ENCODE measurements at regions not wholly inside any gene's neighbourhood (a gene's known extent, or its start where the extent isn't known, plus 50 kb on each side); places are given as distances from the start of the nearest gene placed in this dataset.

DNA sequence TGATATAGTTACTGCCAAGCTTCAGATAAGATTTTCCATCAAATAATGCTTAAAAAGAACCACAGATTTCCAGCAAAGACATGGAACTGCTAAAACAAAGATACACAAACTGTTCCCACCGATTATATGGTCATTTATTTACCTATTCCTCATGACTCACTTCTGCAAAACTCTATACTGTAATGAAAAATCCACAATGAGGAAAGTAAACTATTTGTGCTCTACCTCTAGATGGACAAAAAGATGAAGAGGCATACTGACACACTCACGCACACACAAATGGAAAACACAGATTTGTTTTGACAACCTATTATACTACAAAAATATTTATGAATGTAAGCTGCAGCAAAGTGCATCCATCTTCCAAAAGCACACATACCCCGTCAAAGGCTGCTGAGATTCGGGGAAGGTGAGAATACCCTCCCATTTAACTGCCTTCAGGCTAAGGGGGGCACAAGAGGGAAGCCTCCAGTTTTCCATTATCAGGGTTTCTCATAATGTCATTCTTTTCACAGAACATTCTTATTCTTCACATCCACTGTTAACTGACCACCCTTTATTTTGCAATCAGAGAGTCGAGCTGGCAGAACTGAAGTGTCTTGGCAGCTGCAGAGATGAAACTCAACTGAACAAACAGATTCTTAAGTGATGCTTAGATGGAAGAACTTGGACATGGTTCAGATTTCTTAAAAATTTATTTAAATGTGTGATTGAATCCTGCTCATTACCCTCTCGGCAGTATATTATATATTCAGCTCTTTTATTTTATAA, 115.9 kb upstream of the TANK start:
- no peak overlapping the region for H3K4me3 ChIP-seq (ENCODE audit: low read length in 2 of 2)
- intact Hi-C loops (cut with micrococcal nuclease), result no loop called here
- H3K4me1 Mint-ChIP-seq, result no peaks in the 10 kb centered on the region

DNA sequence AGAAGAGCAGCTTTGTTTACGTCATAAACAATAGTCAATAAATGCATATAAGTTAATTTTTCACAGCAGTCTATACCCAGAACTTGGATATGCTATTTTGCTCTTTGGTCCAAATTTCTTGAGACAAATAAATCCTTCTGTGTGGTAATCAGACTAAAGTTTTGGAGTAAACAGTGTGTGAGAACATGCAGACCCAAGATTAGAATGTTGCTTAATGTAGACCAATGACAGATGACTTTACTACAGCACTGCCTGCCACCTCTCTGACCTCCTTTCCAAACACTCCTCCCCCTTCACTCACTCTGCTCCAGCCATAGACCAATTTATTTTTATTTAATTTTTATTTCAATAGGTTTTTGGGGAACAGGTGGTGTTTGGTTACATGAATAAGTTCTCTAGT, 115.3 kb upstream of the TANK start:
- intact Hi-C loops (cut with micrococcal nuclease), result no loop called here
- no peak overlapping the region for H3K27ac Mint-ChIP-seq
- H3K4me1 Mint-ChIP-seq, result no peaks in the 10 kb centered on the region
- no peak overlapping the region for H3K4me3 Mint-ChIP-seq
- H3K36me3 Mint-ChIP-seq, result peaks cover 0 to 4% of the 10 kb centered on the region in 2 donors
- no peaks in the 10 kb centered on the region for H3K36me3 ChIP-seq (ENCODE audit: insufficient read depth, low read length)
- no peak overlapping the region for H3K4me3 ChIP-seq (ENCODE audit: low read length in 2 of 2)
- ChIA-PET CTCF (ENCODE audit: partially characterized antibody) (no interaction called here), POLR2A (ENCODE audit: partially characterized antibody) (no interaction called here)
- peaks cover 17 to 22% of the 10 kb centered on the region in 2 donors for H3K27me3 Mint-ChIP-seq
- no peak overlapping the region for H3K27ac ChIP-seq (ENCODE audit: low read depth, low read length)
- no peaks in the 10 kb centered on the region for H3K9me3 ChIP-seq (ENCODE audit: control insufficient read depth in 1 of 2, low read length in 2 of 2)
- peaks cover 3% of the 10 kb centered on the region for H3K27me3 ChIP-seq (ENCODE audit: insufficient read depth, low read length)
- H3K4me1 ChIP-seq (ENCODE audit: insufficient read depth, low read length), result no peaks in the 10 kb centered on the region
- H3K9me3 Mint-ChIP-seq, result no peaks in the 10 kb centered on the region
- DNase-seq, result no peak

More for the DNA sequence above, 115.9 kb upstream of the TANK start:
- POLR2A ChIA-PET (ENCODE audit: partially characterized antibody), result no interaction called here
- no peaks in the 10 kb centered on the region for H3K36me3 ChIP-seq (ENCODE audit: insufficient read depth, low read length)
- no peak overlapping the region for H3K4me3 Mint-ChIP-seq
- no peaks in the 10 kb centered on the region for H3K4me1 ChIP-seq (ENCODE audit: insufficient read depth, low read length)
- H3K9me3 ChIP-seq (ENCODE audit: control insufficient read depth in 1 of 2, low read length in 2 of 2), result no peaks in the 10 kb centered on the region
- peaks cover 16 to 20% of the 10 kb centered on the region in 2 donors for H3K27me3 Mint-ChIP-seq
- CTCF ChIA-PET (ENCODE audit: partially characterized antibody), result no interaction called here
- peaks cover 3% of the 10 kb centered on the region for H3K27me3 ChIP-seq (ENCODE audit: insufficient read depth, low read length)
- no peak for DNase-seq
- H3K27ac Mint-ChIP-seq, result no peak overlapping the region
- H3K9me3 Mint-ChIP-seq, result no peaks in the 10 kb centered on the region
- peaks cover 0 to 4% of the 10 kb centered on the region in 2 donors for H3K36me3 Mint-ChIP-seq
- H3K27ac ChIP-seq (ENCODE audit: low read depth, low read length), result no peak overlapping the region

DNA sequence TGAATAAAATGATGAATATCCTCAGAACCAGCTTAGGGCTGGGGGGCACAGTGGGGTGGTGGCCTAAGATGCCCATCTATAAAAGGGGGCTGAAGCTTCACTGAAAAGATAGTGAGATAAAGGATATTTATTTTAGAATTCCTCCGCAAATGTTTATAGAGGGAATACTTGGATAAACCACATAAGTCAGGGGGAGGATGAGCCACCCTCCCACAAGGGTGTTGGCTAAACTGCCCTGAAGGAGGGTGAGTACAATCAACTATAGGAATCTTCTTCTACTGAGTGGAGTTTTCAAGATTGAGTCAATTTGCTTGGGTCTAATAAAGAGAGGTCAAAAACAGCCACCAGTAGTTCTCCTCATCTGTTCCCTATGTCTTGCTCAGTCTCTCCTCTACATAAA, 114.5 kb upstream of the TANK start:
- H3K36me3 ChIP-seq (ENCODE audit: insufficient read depth, low read length), result no peaks in the 10 kb centered on the region
- no peak overlapping the region for H3K4me3 Mint-ChIP-seq

DNA sequence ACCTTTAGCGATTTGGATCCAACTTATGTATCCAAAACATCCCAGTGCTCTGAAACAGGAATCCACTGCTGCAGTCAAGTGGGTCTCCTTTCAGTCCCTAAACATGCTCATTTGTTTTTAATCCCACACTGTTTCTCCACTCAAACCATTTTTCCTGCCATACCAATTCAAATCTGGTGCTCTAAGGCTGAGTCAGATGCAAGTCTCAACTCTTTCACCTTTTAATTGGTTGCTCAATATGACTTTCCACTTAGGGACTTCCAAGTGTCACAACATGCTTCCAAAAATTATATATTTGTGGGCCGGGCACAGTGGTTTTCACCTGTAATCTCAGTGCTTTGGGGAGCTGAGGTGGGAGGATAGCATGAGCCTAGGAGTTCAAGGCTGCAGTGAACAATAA, 113.4 kb upstream of the TANK start:
- CTCF ChIA-PET (ENCODE audit: partially characterized antibody), result no interaction called here
- peaks cover 24 to 30% of the 10 kb centered on the region in 2 donors for H3K27me3 Mint-ChIP-seq
- no peaks in the 10 kb centered on the region for H3K9me3 ChIP-seq (ENCODE audit: control insufficient read depth in 1 of 2, low read length in 2 of 2)
- POLR2A ChIA-PET (ENCODE audit: partially characterized antibody), result no interaction called here
- no peak for DNase-seq
- no peak overlapping the region for H3K4me3 Mint-ChIP-seq
- H3K36me3 ChIP-seq (ENCODE audit: insufficient read depth, low read length), result no peaks in the 10 kb centered on the region
- no peak overlapping the region for H3K27ac ChIP-seq (ENCODE audit: low read depth, low read length)
- intact Hi-C loops (cut with micrococcal nuclease), result no loop called here
- H3K27ac Mint-ChIP-seq, result peak overlapping the region in 1 of 7 donors; percentile 48
- peaks cover 0 to 3% (median 0%) of the 10 kb centered on the region in 8 donors for H3K9me3 Mint-ChIP-seq
- H3K27me3 ChIP-seq (ENCODE audit: insufficient read depth, low read length), result peaks cover 3% of the 10 kb centered on the region
- no peaks in the 10 kb centered on the region for H3K4me1 ChIP-seq (ENCODE audit: insufficient read depth, low read length)
- no peak overlapping the region for H3K4me3 ChIP-seq (ENCODE audit: low read length in 2 of 2)
- no peaks in the 10 kb centered on the region for H3K4me1 Mint-ChIP-seq
- peaks cover 0 to 4% of the 10 kb centered on the region in 2 donors for H3K36me3 Mint-ChIP-seq

More for the DNA sequence above, 114.5 kb upstream of the TANK start:
- Mint-ChIP-seq H3K27me3 (peaks cover 23 to 28% of the 10 kb centered on the region in 2 donors), H3K4me1 (no peaks in the 10 kb centered on the region), H3K36me3 (peaks cover 0 to 4% of the 10 kb centered on the region in 2 donors), H3K27ac (no peak overlapping the region), H3K9me3 (no peaks in the 10 kb centered on the region)
- Histone ChIP-seq H3K4me1 (ENCODE audit: insufficient read depth, low read length) (no peaks in the 10 kb centered on the region), H3K27me3 (ENCODE audit: insufficient read depth, low read length) (peaks cover 3% of the 10 kb centered on the region), H3K27ac (ENCODE audit: low read depth, low read length) (no peak overlapping the region), H3K9me3 (ENCODE audit: control insufficient read depth in 1 of 2, low read length in 2 of 2) (no peaks in the 10 kb centered on the region), H3K4me3 (ENCODE audit: low read length in 2 of 2) (no peak overlapping the region)
- ChIA-PET CTCF (ENCODE audit: partially characterized antibody) (no interaction called here), POLR2A (ENCODE audit: partially characterized antibody) (no interaction called here)
- intact Hi-C loops (cut with micrococcal nuclease), result no loop called here
- no peak for DNase-seq

DNA sequence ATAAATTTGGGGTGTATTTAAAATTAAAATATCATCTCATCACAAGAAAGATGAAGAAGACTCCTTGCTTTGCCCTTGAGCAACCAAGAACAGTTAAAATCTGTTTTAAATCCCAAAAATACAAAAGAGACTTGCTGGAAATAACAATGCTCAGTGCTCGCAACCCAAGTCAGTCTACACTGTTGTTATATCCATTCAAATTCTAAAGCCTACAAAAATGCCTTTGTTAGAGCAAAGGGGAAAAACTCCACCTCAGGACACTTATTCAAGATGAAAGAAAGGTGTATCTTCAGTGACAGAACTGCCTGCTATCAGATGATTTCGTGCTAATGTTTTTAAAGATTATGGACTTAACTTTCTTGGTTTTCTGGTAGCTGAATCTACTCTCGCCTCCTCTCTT, 111.9 kb upstream of the TANK start:
- intact Hi-C loops (cut with micrococcal nuclease), result no loop called here
- no peak for DNase-seq
- Histone ChIP-seq H3K36me3 (ENCODE audit: insufficient read depth, low read length) (no peaks in the 10 kb centered on the region), H3K9me3 (ENCODE audit: control insufficient read depth in 1 of 2, low read length in 2 of 2) (no peaks in the 10 kb centered on the region), H3K27ac (ENCODE audit: low read depth, low read length) (no peak overlapping the region), H3K4me1 (ENCODE audit: insufficient read depth, low read length) (no peaks in the 10 kb centered on the region), H3K27me3 (ENCODE audit: insufficient read depth, low read length) (peaks cover 3% of the 10 kb centered on the region), H3K4me3 (ENCODE audit: low read length in 2 of 2) (no peak overlapping the region)
- ChIA-PET POLR2A (ENCODE audit: partially characterized antibody) (no interaction called here), CTCF (ENCODE audit: partially characterized antibody) (interaction anchor here (2.4 kb wide), 1 partner anchor 15 kb away, joined by 11 read pairs; no protein-coding TSS in a partner anchor)
- Mint-ChIP-seq H3K27ac (no peak overlapping the region), H3K36me3 (peaks cover 0 to 4% of the 10 kb centered on the region in 2 donors), H3K27me3 (peaks cover 32 to 36% of the 10 kb centered on the region in 2 donors), H3K9me3 (peaks cover 0 to 6% (median 0%) of the 10 kb centered on the region in 8 donors), H3K4me3 (no peak overlapping the region), H3K4me1 (no peaks in the 10 kb centered on the region)

DNA sequence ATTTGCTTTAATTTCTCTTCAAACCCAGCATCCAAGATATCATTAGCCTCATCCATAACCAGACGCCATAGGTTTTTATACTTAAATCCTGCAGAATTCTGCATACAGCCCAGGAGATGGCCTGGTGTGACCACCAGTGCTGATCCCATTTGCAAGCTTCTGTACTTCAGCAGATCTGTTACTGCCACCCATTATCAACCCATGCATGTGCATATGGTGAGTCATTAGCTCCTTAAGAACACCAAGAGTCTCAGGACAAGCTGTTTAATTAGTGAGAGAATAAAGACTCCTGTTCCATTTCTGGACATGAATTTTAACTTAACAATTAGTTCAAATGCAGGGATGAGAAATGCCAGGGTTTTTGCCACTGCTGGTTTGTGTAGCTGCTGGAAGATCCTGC, 110.7 kb upstream of the TANK start:
- no peak overlapping the region for H3K4me3 Mint-ChIP-seq
- H3K9me3 Mint-ChIP-seq, result peaks cover 0 to 6% (median 0%) of the 10 kb centered on the region in 8 donors
- POLR2A ChIA-PET (ENCODE audit: partially characterized antibody), result no interaction called here
- intact Hi-C loops (cut with micrococcal nuclease), result no loop called here
- no peaks in the 10 kb centered on the region for H3K4me1 Mint-ChIP-seq
- DNase-seq, result no peak
- peaks cover 0 to 4% of the 10 kb centered on the region in 2 donors for H3K36me3 Mint-ChIP-seq
- Histone ChIP-seq H3K27ac (ENCODE audit: low read depth, low read length) (no peak overlapping the region), H3K27me3 (ENCODE audit: insufficient read depth, low read length) (peaks cover 3% of the 10 kb centered on the region), H3K4me1 (ENCODE audit: insufficient read depth, low read length) (no peaks in the 10 kb centered on the region), H3K4me3 (ENCODE audit: low read length in 2 of 2) (no peak overlapping the region), H3K36me3 (ENCODE audit: insufficient read depth, low read length) (no peaks in the 10 kb centered on the region), H3K9me3 (ENCODE audit: control insufficient read depth in 1 of 2, low read length in 2 of 2) (no peaks in the 10 kb centered on the region)
- CTCF ChIA-PET (ENCODE audit: partially characterized antibody), result interaction anchor here (2.4 kb wide), 1 partner anchor 14 kb away, joined by 11 read pairs; no protein-coding TSS in a partner anchor
- H3K27me3 Mint-ChIP-seq, result peaks cover 31 to 32% of the 10 kb centered on the region in 2 donors
- H3K27ac Mint-ChIP-seq, result no peak overlapping the region

DNA sequence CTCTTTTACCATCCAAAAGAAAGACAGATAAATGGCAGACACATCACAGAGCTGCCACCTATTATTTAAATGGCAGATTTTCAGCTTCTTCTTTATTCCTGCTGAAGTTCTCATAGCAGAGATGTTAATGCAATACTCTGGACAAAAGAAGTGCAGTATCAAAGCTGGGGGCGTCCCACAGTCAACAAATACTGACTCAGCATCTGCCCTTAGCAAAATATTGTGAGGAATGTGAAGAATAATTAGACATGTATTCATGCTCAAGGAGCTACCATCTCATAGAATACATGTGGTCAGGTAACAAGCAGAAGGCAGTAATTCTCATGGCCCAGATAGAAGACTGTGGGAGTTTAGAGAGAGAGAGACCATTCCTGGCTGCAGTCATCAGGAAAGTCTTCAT, 108.0 kb upstream of the TANK start:
- CTCF ChIA-PET (ENCODE audit: partially characterized antibody), result interaction anchor here (5.8 kb wide), 1 partner anchor 12 kb away, joined by 40 read pairs; no protein-coding TSS in a partner anchor
- no peaks in the 10 kb centered on the region for H3K27me3 ChIP-seq (ENCODE audit: insufficient read depth, low read length)
- H3K36me3 ChIP-seq (ENCODE audit: insufficient read depth, low read length), result no peaks in the 10 kb centered on the region
- Mint-ChIP-seq H3K4me1 (no peaks in the 10 kb centered on the region), H3K27me3 (peaks cover 28% of the 10 kb centered on the region in 2 donors), H3K4me3 (no peak overlapping the region), H3K9me3 (peaks cover 0 to 16% (median 12%) of the 10 kb centered on the region in 8 donors), H3K36me3 (peaks cover 0 to 3% of the 10 kb centered on the region in 2 donors), H3K27ac (no peak overlapping the region)
- H3K9me3 ChIP-seq (ENCODE audit: control insufficient read depth in 1 of 2, low read length in 2 of 2), result no peaks in the 10 kb centered on the region
- intact Hi-C loops (cut with micrococcal nuclease), result no loop called here
- H3K27ac ChIP-seq (ENCODE audit: low read depth, low read length), result no peak overlapping the region
- no peak overlapping the region for H3K4me3 ChIP-seq (ENCODE audit: low read length in 2 of 2)
- no peaks in the 10 kb centered on the region for H3K4me1 ChIP-seq (ENCODE audit: insufficient read depth, low read length)
- POLR2A ChIA-PET (ENCODE audit: partially characterized antibody), result no interaction called here
- DNase-seq, result no peak

Measured in CD4-positive, alpha-beta memory T cell (primary cell).